Calu3 (cell line): ENCODE measurements at regions not wholly inside any gene's neighbourhood (a gene's known extent, or its start where the extent isn't known, plus 50 kb on each side); places are given as distances from the start of the nearest gene placed in this dataset.

Source experiments
- BruUV-seq: library from RNA; stranded (reverse); fragments of 400-500 nt; replicated peaks from 2 replicates; lab custom pipeline; 2021; lab: Mats Ljungman, UMichigan
- CTCF ChIA-PET: fragments of 300-600 bp; sonication (Branson Sonifier 250); formaldehyde crosslinking; loops from one replicate; lab custom pipeline; 2022; ENCODE audit warnings: antibody characterized with exemption; lab: Charles Lee
- DNase-seq: peaks from one replicate; pipeline ENCODE4 v3.0.0; 2022
- H3K27ac Mint-ChIP-seq: one replicate; pipeline ENCODE4 v1.8.0; 2022; ENCODE audit warnings: mixed read lengths; ENCODE audit not compliant: unreplicated experiment
- H3K27me3 Mint-ChIP-seq: one replicate; pipeline ENCODE4 v1.8.0; 2022; ENCODE audit warnings: mixed read lengths; ENCODE audit not compliant: unreplicated experiment
- H3K36me3 Mint-ChIP-seq: one replicate; pipeline ENCODE4 v1.8.0; 2022; ENCODE audit warnings: mild to moderate bottlenecking, moderate library complexity, mixed read lengths; ENCODE audit not compliant: insufficient read depth, unreplicated experiment
- H3K4me1 Mint-ChIP-seq: one replicate; pipeline ENCODE4 v1.8.0; 2022; ENCODE audit warnings: mild to moderate bottlenecking, low read depth, mixed read lengths; ENCODE audit not compliant: unreplicated experiment
- H3K4me3 Mint-ChIP-seq: one replicate; pipeline ENCODE4 v1.8.0; 2022; ENCODE audit warnings: mild to moderate bottlenecking, low read depth, moderate library complexity, mixed read lengths; ENCODE audit not compliant: unreplicated experiment
- H3K9me3 Mint-ChIP-seq: one replicate; pipeline ENCODE4 v1.8.0; 2022; ENCODE audit warnings: low read depth, mixed read lengths; ENCODE audit not compliant: unreplicated experiment
- intact Hi-C: fragments of 100-400 bp; cut with micrococcal nuclease; formaldehyde crosslinking; loops from one replicate; pipeline ENCODE4 v1.10.0; 2022; ENCODE audit not compliant: unreplicated experiment
- TF ChIP-seq, protein P1 (sequence below): fragments of 200-600 bp; IDR thresholded peaks from one replicate; pipeline ENCODE4 v1.8.0; 2022; ENCODE audit warnings: antibody characterized with exemption; ENCODE audit not compliant: unreplicated experiment

DNA sequence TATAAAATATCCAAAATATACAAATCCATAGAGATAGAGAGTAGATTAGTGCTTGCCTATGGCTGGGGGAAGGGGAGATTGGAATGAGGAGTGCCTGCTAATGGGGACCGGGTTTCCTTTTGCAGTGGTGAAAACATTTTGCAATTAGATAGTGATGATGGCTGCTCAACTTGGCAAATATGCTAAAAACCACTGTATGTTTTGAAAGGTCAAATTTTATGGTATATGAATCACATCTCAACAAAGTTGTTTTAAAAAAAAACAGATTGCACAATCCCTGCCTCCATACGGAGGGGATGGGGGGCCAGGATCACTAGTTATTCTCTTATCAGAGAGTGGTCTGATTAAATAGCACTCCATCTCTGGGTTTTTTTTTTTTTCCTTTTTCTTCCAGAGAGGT lies 76.9 kb upstream of the RIPOR2 start:
- no peak overlapping the region for H3K27ac Mint-ChIP-seq

DNA sequence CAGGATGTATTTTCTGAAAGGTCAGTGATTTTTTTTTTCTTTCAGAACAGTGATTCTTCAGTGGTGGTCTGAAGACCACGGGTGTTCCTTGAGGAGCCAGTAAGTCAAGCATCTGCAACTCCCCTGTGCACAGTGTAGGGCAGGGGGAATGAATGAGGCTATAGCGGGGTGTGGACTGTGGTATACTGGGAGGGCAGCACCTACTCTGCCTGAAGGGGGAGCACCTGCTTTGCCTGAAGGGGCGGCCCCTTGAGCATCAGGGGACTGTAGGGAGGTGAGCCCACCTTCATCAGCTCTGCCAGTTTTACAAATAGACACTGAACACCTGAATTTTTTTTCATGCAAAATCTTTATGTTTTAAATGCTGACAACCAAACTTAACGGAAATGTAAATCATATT lies 77.5 kb upstream of the RIPOR2 start:
- H3K4me1 Mint-ChIP-seq: peaks cover 48% of the 10 kb centered on the region
- intact Hi-C loops: no loop called here
- no peak overlapping the region for H3K27ac Mint-ChIP-seq
- no peaks in the 10 kb centered on the region for H3K9me3 Mint-ChIP-seq
- peak; percentile 33 for DNase-seq
- H3K4me3 Mint-ChIP-seq: no peak overlapping the region
- H3K36me3 Mint-ChIP-seq: no peaks in the 10 kb centered on the region
- TF ChIP-seq, protein P1, sequence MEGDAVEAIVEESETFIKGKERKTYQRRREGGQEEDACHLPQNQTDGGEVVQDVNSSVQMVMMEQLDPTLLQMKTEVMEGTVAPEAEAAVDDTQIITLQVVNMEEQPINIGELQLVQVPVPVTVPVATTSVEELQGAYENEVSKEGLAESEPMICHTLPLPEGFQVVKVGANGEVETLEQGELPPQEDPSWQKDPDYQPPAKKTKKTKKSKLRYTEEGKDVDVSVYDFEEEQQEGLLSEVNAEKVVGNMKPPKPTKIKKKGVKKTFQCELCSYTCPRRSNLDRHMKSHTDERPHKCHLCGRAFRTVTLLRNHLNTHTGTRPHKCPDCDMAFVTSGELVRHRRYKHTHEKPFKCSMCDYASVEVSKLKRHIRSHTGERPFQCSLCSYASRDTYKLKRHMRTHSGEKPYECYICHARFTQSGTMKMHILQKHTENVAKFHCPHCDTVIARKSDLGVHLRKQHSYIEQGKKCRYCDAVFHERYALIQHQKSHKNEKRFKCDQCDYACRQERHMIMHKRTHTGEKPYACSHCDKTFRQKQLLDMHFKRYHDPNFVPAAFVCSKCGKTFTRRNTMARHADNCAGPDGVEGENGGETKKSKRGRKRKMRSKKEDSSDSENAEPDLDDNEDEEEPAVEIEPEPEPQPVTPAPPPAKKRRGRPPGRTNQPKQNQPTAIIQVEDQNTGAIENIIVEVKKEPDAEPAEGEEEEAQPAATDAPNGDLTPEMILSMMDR: peak; percentile 54
- BruUV-seq: no TSS peak
- CTCF ChIA-PET: interaction anchor here (1.1 to 1.7 kb wide), 4 partner anchors 9 to 157 kb away, joined by 3 to 9 read pairs (median 4); no protein-coding TSS in a partner anchor
- H3K27me3 Mint-ChIP-seq: no peaks in the 10 kb centered on the region

More for the DNA sequence above, 76.9 kb upstream of the RIPOR2 start:
- Mint-ChIP-seq H3K4me3 (no peak overlapping the region), H3K4me1 (peaks cover 46% of the 10 kb centered on the region), H3K27me3 (no peaks in the 10 kb centered on the region), H3K9me3 (no peaks in the 10 kb centered on the region), H3K36me3 (no peaks in the 10 kb centered on the region)
- BruUV-seq: no TSS peak
- CTCF ChIA-PET: interaction anchor here (1.5 kb wide), 1 partner anchor 8 kb away, joined by 9 read pairs; no protein-coding TSS in a partner anchor
- intact Hi-C loops: loop anchor here (1.0 kb wide), 1 partner anchor 10 kb away; no protein-coding TSS in a partner anchor
- DNase-seq: no peak
- TF ChIP-seq, protein P1: no peak

DNA sequence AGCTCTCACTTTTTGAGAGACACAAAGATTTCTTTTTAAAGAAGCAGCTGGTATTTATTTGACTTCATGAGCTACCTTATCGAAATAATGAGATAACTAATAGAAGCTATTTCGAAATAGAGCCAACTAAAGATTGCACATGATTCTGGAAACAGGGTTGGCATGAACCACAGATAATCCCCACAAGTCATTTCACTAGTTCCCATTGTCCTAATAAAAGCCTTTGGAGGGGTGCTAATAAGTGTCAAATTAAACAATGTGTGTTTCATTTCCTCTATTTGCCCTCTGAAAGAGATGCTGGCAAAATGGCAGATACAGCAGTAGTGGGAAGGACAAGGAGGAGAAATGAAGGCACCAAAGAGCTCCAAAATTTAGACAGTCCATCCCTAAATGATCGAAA lies 78.6 kb upstream of the RIPOR2 start:
- Mint-ChIP-seq H3K36me3 (no peaks in the 10 kb centered on the region), H3K9me3 (no peaks in the 10 kb centered on the region), H3K27ac (no peak overlapping the region), H3K4me3 (no peak overlapping the region), H3K4me1 (peaks cover 48% of the 10 kb centered on the region), H3K27me3 (no peaks in the 10 kb centered on the region)
- DNase-seq: no peak
- intact Hi-C loops: no loop called here
- TF ChIP-seq, protein P1: no peak
- no TSS peak for BruUV-seq
- CTCF ChIA-PET: interaction anchor here (0.8 to 1.7 kb wide), 9 partner anchors 10 to 161 kb away, joined by 3 to 9 read pairs (median 3); no protein-coding TSS in a partner anchor

DNA sequence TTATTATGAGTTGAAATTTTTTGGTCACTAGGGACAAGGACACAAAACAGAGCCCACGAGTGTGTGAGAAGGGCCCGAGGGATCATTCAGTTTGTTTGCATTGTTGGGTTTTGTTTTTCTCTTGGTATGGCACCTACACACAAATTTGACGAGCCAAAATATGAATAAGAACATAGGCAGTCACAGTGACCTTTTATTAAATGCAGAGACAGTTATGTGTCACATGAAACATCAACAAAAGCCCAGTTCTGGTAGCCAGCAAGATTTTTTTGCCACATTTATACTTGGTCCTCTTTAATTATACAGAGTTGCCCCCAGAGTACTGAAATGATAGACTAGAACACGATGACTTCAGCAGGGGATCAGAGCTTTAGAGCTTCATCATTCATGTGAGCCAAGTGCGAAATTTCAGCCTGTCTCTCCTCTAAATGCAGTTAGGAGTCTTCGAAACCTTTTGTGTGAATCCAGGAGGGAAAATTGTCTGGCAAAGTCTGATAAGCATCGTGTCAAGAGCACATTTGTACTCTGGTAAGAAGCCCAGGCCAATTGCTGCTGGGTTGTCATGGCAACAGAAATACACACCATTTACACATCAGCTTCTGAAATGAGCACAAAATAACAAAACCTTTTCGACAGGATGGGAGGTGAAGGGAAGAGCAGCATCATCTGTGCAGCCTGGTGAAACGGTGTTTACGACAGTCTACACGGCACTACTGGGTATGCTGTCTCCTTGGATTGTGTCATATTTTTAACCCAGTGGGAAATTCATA lies 79.2 kb upstream of the RIPOR2 start:
- H3K4me1 Mint-ChIP-seq: peaks cover 41% of the 10 kb centered on the region
- H3K9me3 Mint-ChIP-seq: no peaks in the 10 kb centered on the region
- H3K27me3 Mint-ChIP-seq: no peaks in the 10 kb centered on the region
- intact Hi-C loops: loop anchor here (5.0 kb wide), 3 partner anchors 298 to 583 kb away; partner anchors contain the start of gene C6orf62
- no peak for DNase-seq
- H3K36me3 Mint-ChIP-seq: no peaks in the 10 kb centered on the region
- no peak overlapping the region for H3K4me3 Mint-ChIP-seq
- TF ChIP-seq, protein P1: no peak
- CTCF ChIA-PET: interaction anchor here (0.7 to 1.7 kb wide), 4 partner anchors 13 to 159 kb away, joined by 3 to 5 read pairs (median 4); no protein-coding TSS in a partner anchor
- H3K27ac Mint-ChIP-seq: no peak overlapping the region
- BruUV-seq: no TSS peak
